ENCODE measurements at regions not wholly inside any gene's neighbourhood (a gene's known extent, or its start where the extent isn't known, plus 50 kb on each side); places are given as distances from the start of the nearest gene placed in this dataset.

GRCh38 chr4:57905965-57906364 is 795.8 kb upstream of the IGFBP7 start:
- no peaks in the 10 kb centered on the region for H3K9me3 ChIP-seq (ENCODE audit: control insufficient read depth in 4 of 4, insufficient read depth in 3 of 4, low read length in 3 of 4)

GRCh38 chr4:57877047-57877458 is 766.9 kb upstream of the IGFBP7 start:
- H3K27ac ChIP-seq (ENCODE audit: low read depth in 1 of 2, low read length in 1 of 2): peak overlapping the region in 1 of 2 donors; percentile 40
- H3K36me3 ChIP-seq (ENCODE audit: control insufficient read depth in 4 of 4, insufficient read depth in 4 of 4, low read length in 4 of 4): no peaks in the 10 kb centered on the region
- DNase-seq (peak in 1 of 3 donors; percentile 7), ATAC-seq (ENCODE audit: insufficient read depth, low FRiP score) (no peak)
- H3K4me3 ChIP-seq: no peak overlapping the region
- H3K9ac ChIP-seq (ENCODE audit: insufficient read depth in 1 of 2, low read length in 2 of 2): no peak overlapping the region
- H3K9me3 ChIP-seq (ENCODE audit: control insufficient read depth in 4 of 4, insufficient read depth in 3 of 4, low read length in 3 of 4): no peaks in the 10 kb centered on the region
- H3K4me1 ChIP-seq (ENCODE audit: control insufficient read depth in 5 of 5, insufficient read depth in 5 of 5, low read length in 5 of 5): peaks cover 0 to 4% (median 0%) of the 10 kb centered on the region in 5 donors
- H3K27me3 ChIP-seq (ENCODE audit: control insufficient read depth in 3 of 3, insufficient read depth in 3 of 3, low read length in 2 of 3): no peaks in the 10 kb centered on the region
- 58 to 78% methylated on average over 3 of the region's 3 CpGs for WGBS, 2 donors
- TF ChIP-seq, protein P1, sequence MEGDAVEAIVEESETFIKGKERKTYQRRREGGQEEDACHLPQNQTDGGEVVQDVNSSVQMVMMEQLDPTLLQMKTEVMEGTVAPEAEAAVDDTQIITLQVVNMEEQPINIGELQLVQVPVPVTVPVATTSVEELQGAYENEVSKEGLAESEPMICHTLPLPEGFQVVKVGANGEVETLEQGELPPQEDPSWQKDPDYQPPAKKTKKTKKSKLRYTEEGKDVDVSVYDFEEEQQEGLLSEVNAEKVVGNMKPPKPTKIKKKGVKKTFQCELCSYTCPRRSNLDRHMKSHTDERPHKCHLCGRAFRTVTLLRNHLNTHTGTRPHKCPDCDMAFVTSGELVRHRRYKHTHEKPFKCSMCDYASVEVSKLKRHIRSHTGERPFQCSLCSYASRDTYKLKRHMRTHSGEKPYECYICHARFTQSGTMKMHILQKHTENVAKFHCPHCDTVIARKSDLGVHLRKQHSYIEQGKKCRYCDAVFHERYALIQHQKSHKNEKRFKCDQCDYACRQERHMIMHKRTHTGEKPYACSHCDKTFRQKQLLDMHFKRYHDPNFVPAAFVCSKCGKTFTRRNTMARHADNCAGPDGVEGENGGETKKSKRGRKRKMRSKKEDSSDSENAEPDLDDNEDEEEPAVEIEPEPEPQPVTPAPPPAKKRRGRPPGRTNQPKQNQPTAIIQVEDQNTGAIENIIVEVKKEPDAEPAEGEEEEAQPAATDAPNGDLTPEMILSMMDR (IDR thresholded peaks at IDR 0.05; ENCODE audit: control extremely low read depth, extremely low read depth): no peak

More at GRCh38 chr4:57905965-57906364, 795.8 kb upstream of the IGFBP7 start:
- TF ChIP-seq, protein P1 (IDR thresholded peaks at IDR 0.05; ENCODE audit: control extremely low read depth, extremely low read depth): no peak
- Histone ChIP-seq H3K9ac (ENCODE audit: insufficient read depth in 1 of 2, low read length in 2 of 2) (no peak overlapping the region), H3K36me3 (ENCODE audit: control insufficient read depth in 4 of 4, insufficient read depth in 4 of 4, low read length in 4 of 4) (no peaks in the 10 kb centered on the region), H3K27ac (ENCODE audit: low read depth in 1 of 2, low read length in 1 of 2) (no peak overlapping the region), H3K27me3 (ENCODE audit: control insufficient read depth in 3 of 3, insufficient read depth in 3 of 3, low read length in 2 of 3) (no peaks in the 10 kb centered on the region), H3K4me3 (no peak overlapping the region), H3K4me1 (ENCODE audit: control insufficient read depth in 5 of 5, insufficient read depth in 5 of 5, low read length in 5 of 5) (no peaks in the 10 kb centered on the region)
- DNase-seq (no peak), ATAC-seq (ENCODE audit: insufficient read depth, low FRiP score) (no peak)
- WGBS, 2 donors: 89 to 90% methylated on average over 3 of the region's 3 CpGs

GRCh38 chr4:57875829-57876392 is 765.7 kb upstream of the IGFBP7 start:
- Histone ChIP-seq H3K4me1 (ENCODE audit: control insufficient read depth in 5 of 5, insufficient read depth in 5 of 5, low read length in 5 of 5) (peaks cover 0 to 4% (median 0%) of the 10 kb centered on the region in 5 donors), H3K4me3 (no peak overlapping the region), H3K27ac (ENCODE audit: low read depth in 1 of 2, low read length in 1 of 2) (no peak overlapping the region), H3K9me3 (ENCODE audit: control insufficient read depth in 4 of 4, insufficient read depth in 3 of 4, low read length in 3 of 4) (no peaks in the 10 kb centered on the region), H3K27me3 (ENCODE audit: control insufficient read depth in 3 of 3, insufficient read depth in 3 of 3, low read length in 2 of 3) (no peaks in the 10 kb centered on the region), H3K36me3 (ENCODE audit: control insufficient read depth in 4 of 4, insufficient read depth in 4 of 4, low read length in 4 of 4) (no peaks in the 10 kb centered on the region), H3K9ac (ENCODE audit: insufficient read depth in 1 of 2, low read length in 2 of 2) (no peak overlapping the region)
- ATAC-seq (ENCODE audit: insufficient read depth, low FRiP score) (no peak), DNase-seq (no peak)
- TF ChIP-seq, protein P1 (IDR thresholded peaks at IDR 0.05; ENCODE audit: control extremely low read depth, extremely low read depth): no peak
- WGBS, 2 donors: 86 to 88% methylated on average over 2 of the region's 2 CpGs
